Right cardiac atrium (tissue), 5 donors: ENCODE measurements at regions not wholly inside any gene's neighbourhood (a gene's known extent, or its start where the extent isn't known, plus 50 kb on each side); places are given as distances from the start of the nearest gene placed in this dataset.
A peak's percentile ranks its signal among the peaks of the same experiment; 100 is the strongest.

Experiments
- ATAC-seq, 2 donors: fragments of 200-7000 bp; cut with Tn5 transposase; one replicate each; pipeline versions ENCODE4 v1.8.0 to v1.9.1; 2020; ENCODE audit warnings: moderate library complexity in 2 of 2, mild to moderate bottlenecking in 1 of 2
- DNase-seq, 3 donors: peaks; one replicate each; pipeline ENCODE4 v3.0.0-alpha.2; 2020
- H3K27ac ChIP-seq: one replicate; pipeline ENCODE4 v1.5.1; 2013; ENCODE audit warnings: mild to moderate bottlenecking, low read length, control low read depth, moderate library complexity
- H3K27me3 ChIP-seq: one replicate; pipeline ENCODE4 v1.6.1; 2013; ENCODE audit not compliant: control insufficient read depth, insufficient read depth
- H3K4me1 ChIP-seq: one replicate; pipeline ENCODE4 v1.6.1; 2013; ENCODE audit warnings: low read length; ENCODE audit not compliant: control insufficient read depth, insufficient read depth
- H3K4me3 ChIP-seq: one replicate; pipeline ENCODE4 v1.5.1; 2013; ENCODE audit warnings: low read length, control low read depth
- H3K9me3 ChIP-seq: one replicate; pipeline ENCODE4 v1.6.1; 2013; ENCODE audit warnings: low read length; ENCODE audit not compliant: control insufficient read depth
- WGBS: extraction: QIAGEN DNeasy Blood & Tissue Kit; methylation state at CpG from one replicate; pipeline ENCODE4 v1.1.7; 2013; 5-methylcytosine and 5-hydroxymethylcytosine counted together
- intact Hi-C, 4 donors: fragments of 100-400 bp; cut with DNase I; formaldehyde crosslinking; loops; one replicate each; pipeline versions ENCODE4 v1.11.0 to v1.14.0; 2022 to 2023
- donor health status: healthy with polysubstance abuse.
- donor health status: DM: no; HTN: yes; CAD: no.
- donor health status: DM: no; HTN: no; CAD: no.
- donor health status: DM: no; HTN: yes; CAD: no; lungs with severe emphysema.
- donor health status: DM: yes; HTN: yes; CAD: no.

- Histone ChIP-seq H3K4me1 (no peaks in the 10 kb centered on the region), H3K9me3 (no peaks in the 10 kb centered on the region), H3K4me3 (no peak overlapping the region), H3K27me3 (no peaks in the 10 kb centered on the region), H3K27ac (no peak overlapping the region)
- ATAC-seq (no peak), DNase-seq (no peak)
- 19% methylated on average over 1 of the region's 1 CpG for WGBS
- intact Hi-C loops = no loop called here
These were observed 888.3 kb downstream of the TUSC7 start for GRCh38 chr3:117597865-117598264.

GRCh38 chr3:117600112-117600511, 890.5 kb downstream of the TUSC7 start:
- 82% methylated on average over 3 of the region's 3 CpGs for WGBS
- no peak for ATAC-seq
- H3K27ac ChIP-seq = no peak overlapping the region
- no peaks in the 10 kb centered on the region for H3K4me1 ChIP-seq
- no peak overlapping the region for H3K4me3 ChIP-seq
- intact Hi-C loops = no loop called here
- H3K9me3 ChIP-seq = no peaks in the 10 kb centered on the region
- H3K27me3 ChIP-seq = no peaks in the 10 kb centered on the region
- DNase-seq = peak in 2 of 3 donors; percentile 11 to 37

DNA sequence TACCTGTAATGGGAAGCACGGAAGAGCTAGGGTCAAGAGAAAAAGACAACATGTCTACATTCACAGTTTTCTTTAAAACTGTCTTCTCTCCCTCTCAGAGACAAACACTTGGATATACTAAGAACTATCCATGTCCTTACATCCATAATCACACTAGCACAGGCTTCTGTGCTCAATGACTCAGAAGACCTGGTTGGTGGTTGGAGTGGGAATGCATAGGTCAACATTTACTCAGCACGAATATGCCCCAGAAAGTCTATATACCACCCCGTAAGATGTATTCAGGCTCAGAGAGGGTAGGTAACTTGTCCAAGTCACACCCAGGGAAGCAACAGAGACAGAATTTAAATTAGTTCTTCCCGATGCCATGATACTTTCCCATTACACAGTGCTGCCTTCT, 891.1 kb downstream of the TUSC7 start:
- intact Hi-C loops = no loop called here
- 95% methylated on average over 4 of the region's 4 CpGs for WGBS

DNA sequence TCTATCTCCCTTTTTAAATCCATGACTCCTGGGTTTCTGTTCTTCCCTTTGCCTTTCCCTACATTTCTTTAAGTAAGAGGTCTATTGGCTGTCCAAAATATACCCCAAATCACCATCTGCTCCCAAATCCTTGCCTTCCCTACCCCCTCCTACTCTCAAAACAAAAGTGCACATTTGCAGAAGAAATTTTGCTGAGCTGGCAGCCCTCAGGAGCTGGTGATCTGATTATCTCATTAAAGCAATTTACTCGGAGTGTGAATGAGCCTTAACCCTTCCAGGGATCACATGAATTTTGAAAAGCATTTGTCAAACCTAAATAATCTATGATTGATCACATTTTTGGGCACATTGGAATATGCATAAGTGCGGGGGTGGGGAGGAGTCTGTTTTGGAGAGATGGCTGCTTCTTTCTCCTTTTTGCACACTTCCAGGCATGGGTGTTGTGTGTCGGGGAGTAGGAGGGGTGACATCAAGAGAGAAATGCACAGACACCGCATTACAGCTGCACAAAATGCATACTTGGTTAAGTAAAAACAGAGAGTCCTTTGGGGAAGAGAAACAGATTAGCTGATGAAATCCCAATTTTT, 892.6 kb downstream of the TUSC7 start:
- Histone ChIP-seq H3K27ac (no peak overlapping the region), H3K4me1 (no peaks in the 10 kb centered on the region), H3K4me3 (no peak overlapping the region), H3K27me3 (no peaks in the 10 kb centered on the region), H3K9me3 (no peaks in the 10 kb centered on the region)
- no peak for ATAC-seq
- intact Hi-C loops = no loop called here
- WGBS = 66% methylated on average over 4 of the region's 4 CpGs
- DNase-seq = no peak

More for the DNA sequence above, 891.1 kb downstream of the TUSC7 start:
- ATAC-seq (no peak), DNase-seq (no peak)
- Histone ChIP-seq H3K27ac (no peak overlapping the region), H3K9me3 (no peaks in the 10 kb centered on the region), H3K27me3 (no peaks in the 10 kb centered on the region), H3K4me1 (no peaks in the 10 kb centered on the region), H3K4me3 (no peak overlapping the region)

DNA sequence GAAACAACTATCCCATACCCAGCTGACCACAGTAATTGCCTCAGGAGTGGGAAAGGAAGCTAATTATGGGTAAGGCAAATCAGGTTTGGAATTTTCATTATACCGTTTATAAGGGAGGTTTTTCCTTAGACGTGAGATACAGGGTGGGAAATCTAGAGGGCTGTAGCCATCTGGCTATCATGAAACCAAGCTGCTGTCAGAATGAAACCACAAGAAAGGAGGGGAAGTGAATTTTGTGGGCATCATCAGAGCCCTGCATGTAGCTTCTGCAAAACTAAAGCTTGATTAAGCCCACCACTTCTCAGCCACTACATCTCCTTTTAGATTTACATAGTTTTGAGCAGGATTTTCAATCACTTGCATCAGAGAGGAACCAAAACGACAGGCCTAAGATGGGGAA, 893.5 kb downstream of the TUSC7 start:
- Histone ChIP-seq H3K27ac (no peak overlapping the region), H3K4me1 (no peaks in the 10 kb centered on the region), H3K9me3 (no peaks in the 10 kb centered on the region), H3K27me3 (no peaks in the 10 kb centered on the region), H3K4me3 (no peak overlapping the region)
- WGBS = 43% methylated on average over 3 of the region's 3 CpGs
- DNase-seq (no peak), ATAC-seq (no peak)
- intact Hi-C loops = no loop called here

- intact Hi-C loops = no loop called here
- WGBS = 73% methylated on average over 2 of the region's 2 CpGs
- no peak overlapping the region for H3K4me3 ChIP-seq
- no peak for DNase-seq
- ATAC-seq = no peak
- no peak overlapping the region for H3K27ac ChIP-seq
- no peaks in the 10 kb centered on the region for H3K27me3 ChIP-seq
- H3K4me1 ChIP-seq = no peaks in the 10 kb centered on the region
- H3K9me3 ChIP-seq = no peaks in the 10 kb centered on the region
These were observed 897.3 kb downstream of the TUSC7 start for GRCh38 chr3:117606866-117607265.

DNA sequence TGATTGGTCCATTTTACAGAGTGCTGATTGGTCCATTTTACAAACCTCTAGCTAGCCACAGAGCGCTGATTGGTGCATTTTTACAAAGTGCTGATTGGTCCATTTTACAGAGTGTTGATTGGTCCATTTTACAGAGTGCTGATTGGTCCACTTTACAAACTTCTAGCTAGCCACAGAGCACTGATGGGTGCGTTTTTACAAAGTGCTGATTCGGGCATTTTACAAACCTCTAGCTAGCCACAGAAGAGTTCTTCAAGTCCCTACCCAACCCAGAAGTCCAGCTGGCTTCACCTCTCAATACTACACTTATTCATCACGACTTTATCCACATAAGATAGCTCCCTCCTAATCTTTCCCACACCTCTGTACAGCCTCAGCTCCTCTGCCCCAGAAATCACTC, 899.8 kb downstream of the TUSC7 start:
- Histone ChIP-seq H3K4me3 (no peak overlapping the region), H3K9me3 (no peaks in the 10 kb centered on the region), H3K27ac (no peak overlapping the region), H3K4me1 (no peaks in the 10 kb centered on the region), H3K27me3 (no peaks in the 10 kb centered on the region)
- intact Hi-C loops = no loop called here
- ATAC-seq (no peak), DNase-seq (no peak)
- 61% methylated on average over 4 of the region's 4 CpGs for WGBS

- H3K27ac ChIP-seq = no peak overlapping the region
- H3K4me3 ChIP-seq = no peak overlapping the region
- H3K27me3 ChIP-seq = no peaks in the 10 kb centered on the region
- DNase-seq (no peak), ATAC-seq (peak; percentile 38 to 53)
- no peaks in the 10 kb centered on the region for H3K9me3 ChIP-seq
- intact Hi-C loops = no loop called here
- WGBS = 59% methylated on average over 4 of the region's 4 CpGs
- no peaks in the 10 kb centered on the region for H3K4me1 ChIP-seq
These were observed 900.6 kb downstream of the TUSC7 start for GRCh38 chr3:117610156-117610555.

DNA sequence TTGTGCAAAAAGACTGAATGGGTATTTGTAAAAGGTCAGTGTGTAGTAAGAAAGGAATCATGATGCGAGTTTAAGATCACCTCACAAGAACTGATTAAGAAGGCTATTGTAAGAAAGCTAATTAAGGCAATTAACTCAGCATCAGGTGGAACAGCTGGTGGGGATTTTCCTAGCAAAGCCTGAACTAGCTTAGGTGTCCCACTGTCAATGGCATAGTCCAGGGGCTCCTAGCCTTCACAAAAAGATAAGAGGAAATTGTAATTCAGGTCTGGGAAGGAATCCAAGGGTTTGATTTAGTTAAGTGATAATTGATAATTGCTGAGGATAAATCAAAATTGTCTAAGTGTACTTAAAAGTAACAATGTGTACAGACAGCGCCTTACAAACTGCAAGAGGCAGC, 901.6 kb downstream of the TUSC7 start:
- Histone ChIP-seq H3K27me3 (no peaks in the 10 kb centered on the region), H3K4me3 (no peak overlapping the region), H3K4me1 (no peaks in the 10 kb centered on the region), H3K27ac (no peak overlapping the region), H3K9me3 (no peaks in the 10 kb centered on the region)
- intact Hi-C loops = no loop called here
- WGBS = 93% methylated on average over 2 of the region's 2 CpGs
- DNase-seq (no peak), ATAC-seq (no peak)

DNA sequence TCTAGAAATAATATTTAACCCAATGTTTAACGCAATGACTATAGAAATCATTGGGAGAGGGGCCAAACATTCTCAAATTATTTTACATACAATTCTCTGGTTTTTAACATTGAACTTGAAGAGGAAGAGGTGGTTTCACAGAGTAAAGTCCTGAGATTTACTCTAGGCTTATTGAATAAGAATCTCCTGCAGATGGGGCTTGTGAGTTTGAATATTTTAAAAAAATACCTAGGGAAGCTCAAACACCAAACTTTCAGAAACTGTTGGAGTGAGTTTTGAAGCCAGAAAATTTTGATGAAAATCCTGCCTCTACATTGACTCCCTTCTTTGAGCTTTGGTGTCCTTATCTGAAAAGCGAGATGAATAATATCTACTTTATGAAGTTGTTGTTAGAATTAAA, 906.6 kb downstream of the TUSC7 start:
- intact Hi-C loops = no loop called here

GRCh38 chr3:117617906-117618305, 908.3 kb downstream of the TUSC7 start:
- no peak overlapping the region for H3K27ac ChIP-seq
- WGBS = 73% methylated on average over 1 of the region's 1 CpG
- DNase-seq (no peak), ATAC-seq (no peak)
- no peak overlapping the region for H3K4me3 ChIP-seq
- no peaks in the 10 kb centered on the region for H3K4me1 ChIP-seq
- intact Hi-C loops = no loop called here
- no peaks in the 10 kb centered on the region for H3K27me3 ChIP-seq
- no peaks in the 10 kb centered on the region for H3K9me3 ChIP-seq

More for the DNA sequence above, 906.6 kb downstream of the TUSC7 start:
- 89% methylated on average over 2 of the region's 2 CpGs for WGBS
- H3K27ac ChIP-seq = no peak overlapping the region
- no peaks in the 10 kb centered on the region for H3K9me3 ChIP-seq
- no peak overlapping the region for H3K4me3 ChIP-seq
- DNase-seq (no peak), ATAC-seq (no peak)
- H3K4me1 ChIP-seq = no peaks in the 10 kb centered on the region
- H3K27me3 ChIP-seq = no peaks in the 10 kb centered on the region

- intact Hi-C loops = no loop called here
- ATAC-seq (no peak), DNase-seq (no peak)
- H3K27me3 ChIP-seq = no peaks in the 10 kb centered on the region
- H3K4me3 ChIP-seq = no peak overlapping the region
- no peak overlapping the region for H3K27ac ChIP-seq
- WGBS = 77% methylated on average over 1 of the region's 1 CpG
- no peaks in the 10 kb centered on the region for H3K4me1 ChIP-seq
- H3K9me3 ChIP-seq = no peaks in the 10 kb centered on the region
These were observed 908.9 kb downstream of the TUSC7 start for GRCh38 chr3:117618462-117618861.
